ENCODE measurements at regions not wholly inside any gene's neighbourhood (a gene's known extent, or its start where the extent isn't known, plus 50 kb on each side); places are given as distances from the start of the nearest gene placed in this dataset.
"Not testable (repeated sequence)": the region's sequence is repeated elsewhere in the genome, so short reads cannot be mapped to it uniquely, and the experiment has no call there.

DNA sequence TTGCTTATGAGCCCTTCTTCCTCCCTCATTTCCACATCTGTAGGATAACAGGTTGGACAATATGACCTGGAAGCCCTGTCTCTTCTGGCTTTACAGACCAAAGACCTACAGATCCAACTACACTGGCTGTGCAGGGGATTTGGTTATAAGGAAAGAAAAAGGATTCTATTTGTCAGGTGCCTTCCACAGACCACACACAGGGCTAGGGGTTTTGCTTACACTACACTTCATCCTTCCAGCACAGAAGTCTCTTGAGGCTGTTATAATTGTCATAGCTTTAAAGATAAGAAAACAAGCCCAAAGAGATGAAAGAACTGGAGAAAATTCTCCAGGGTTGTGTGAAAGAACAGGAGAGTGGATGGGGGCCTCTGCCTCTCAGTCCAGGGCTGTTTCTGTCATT is 302.6 kb downstream of the MYCN start:
- Mint-ChIP-seq H3K36me3 (no peaks in the 10 kb centered on the region), H3K27me3 (peaks cover 0 to 6% of the 10 kb centered on the region in 2 donors), H3K4me1 (no peaks in the 10 kb centered on the region), H3K4me3 (no peak overlapping the region), H3K9me3 (no peaks in the 10 kb centered on the region), H3K27ac (no peak overlapping the region)
- no peak for DNase-seq
- ATAC-seq (replicated peaks) = no peak

DNA sequence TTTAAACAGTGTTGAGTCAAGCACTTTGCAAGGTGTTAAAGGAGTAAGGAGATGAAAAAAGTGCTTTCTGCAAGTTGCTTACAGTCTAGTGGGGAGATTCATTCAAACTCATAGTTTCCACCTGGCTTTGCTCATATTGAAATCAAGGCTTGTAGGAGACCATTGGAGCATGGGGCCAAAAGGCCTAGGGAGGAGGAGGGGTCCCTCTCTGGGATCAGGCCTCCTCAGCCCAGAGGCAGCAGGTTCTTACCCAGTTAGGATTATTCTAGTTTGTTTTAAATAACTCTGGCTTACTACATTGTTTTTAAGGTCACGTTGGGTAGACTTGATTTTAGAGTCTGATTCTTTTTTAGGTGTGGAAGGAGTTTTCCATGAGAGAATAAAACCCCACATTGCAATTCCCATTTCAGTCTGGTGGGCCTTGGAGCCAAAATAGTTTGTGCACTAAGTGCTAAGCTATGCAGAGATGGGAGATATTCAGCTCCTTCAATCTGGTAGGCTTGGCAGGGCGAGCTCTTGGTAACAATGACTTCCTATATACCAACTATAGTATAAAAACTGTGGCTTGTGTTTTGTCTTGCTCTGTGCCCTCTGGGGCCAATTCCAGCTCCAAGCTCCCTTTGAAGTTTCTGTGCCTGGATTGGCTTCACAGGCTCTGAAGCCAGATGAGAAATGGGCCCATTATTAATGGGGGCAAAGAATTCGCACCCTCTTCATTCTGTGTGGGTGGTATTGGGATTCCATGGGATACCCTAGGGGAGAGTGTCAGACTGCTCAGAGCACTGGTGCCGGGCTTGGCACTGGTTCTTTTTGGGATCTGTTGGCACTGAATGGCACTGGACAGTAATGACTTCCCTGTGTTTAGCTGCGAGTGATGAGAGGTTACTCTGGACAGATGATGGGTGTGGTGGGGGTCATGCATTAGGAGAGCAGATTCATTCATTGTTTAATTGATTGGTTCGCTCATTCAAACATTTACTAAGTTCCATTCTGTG is 301.1 kb downstream of the MYCN start:
- Mint-ChIP-seq H3K27ac (no peak overlapping the region), H3K27me3 (peaks cover 5 to 6% of the 10 kb centered on the region in 2 donors), H3K9me3 (no peaks in the 10 kb centered on the region), H3K36me3 (no peaks in the 10 kb centered on the region), H3K4me1 (no peaks in the 10 kb centered on the region), H3K4me3 (no peak overlapping the region)
- no peak for DNase-seq
- ATAC-seq (replicated peaks) = no peak

DNA sequence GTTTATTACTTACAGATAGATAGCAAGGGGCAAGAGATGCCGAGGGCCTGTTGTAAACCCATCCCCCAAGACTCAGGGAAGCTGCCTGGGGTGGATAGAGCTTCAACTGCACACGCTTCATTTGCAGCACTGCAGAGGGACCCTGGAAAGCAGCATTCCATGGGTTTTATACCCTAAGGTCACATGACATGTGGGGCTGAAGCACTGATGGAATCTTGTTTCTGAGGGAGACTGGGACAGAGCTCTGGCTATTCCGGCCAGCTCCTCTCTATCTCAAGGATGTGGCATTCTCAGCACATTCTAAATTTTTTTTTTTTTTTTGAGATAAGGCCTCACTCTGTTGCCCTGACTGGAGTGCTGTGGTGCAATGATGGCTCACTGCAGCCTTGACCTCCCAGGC is 300.1 kb downstream of the MYCN start:
- DNase-seq (no peak), ATAC-seq (replicated peaks) (no peak)
- peaks cover 6 to 7% of the 10 kb centered on the region in 2 donors for H3K27me3 Mint-ChIP-seq
- no peaks in the 10 kb centered on the region for H3K36me3 Mint-ChIP-seq
- no peaks in the 10 kb centered on the region for H3K4me1 Mint-ChIP-seq
- H3K4me3 Mint-ChIP-seq = no peak overlapping the region
- H3K27ac Mint-ChIP-seq = no peak overlapping the region
- peaks cover 0 to 2% of the 10 kb centered on the region in 2 donors for H3K9me3 Mint-ChIP-seq

DNA sequence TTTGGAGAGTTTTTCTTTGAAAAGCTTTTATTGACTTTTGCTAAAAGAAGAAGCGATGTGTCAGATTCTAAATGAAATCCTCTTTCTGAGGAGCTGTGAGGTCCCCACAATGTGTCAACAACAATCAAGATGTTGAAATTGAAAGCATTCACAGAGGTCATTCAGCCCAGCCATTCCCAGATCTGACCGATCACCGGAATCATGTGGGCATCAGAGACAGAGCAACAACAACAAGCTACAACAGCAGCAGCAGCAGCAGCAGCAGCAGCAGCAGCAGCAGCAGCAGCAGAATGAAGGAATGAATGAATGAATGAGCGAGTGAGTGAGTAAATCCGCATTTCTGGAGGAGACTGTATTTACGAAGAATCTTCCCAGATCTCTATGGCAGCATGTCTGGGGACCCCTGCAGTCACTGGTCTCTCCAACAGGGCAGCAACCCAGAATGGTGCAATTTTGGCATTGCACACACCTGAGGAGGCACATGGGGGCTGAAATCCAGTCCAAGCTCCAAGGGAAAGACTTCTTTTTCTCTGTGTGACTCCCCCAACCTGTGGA is 299.0 kb downstream of the MYCN start:
- H3K36me3 Mint-ChIP-seq = no peaks in the 10 kb centered on the region
- DNase-seq (no peak), ATAC-seq (replicated peaks) (no peak)
- H3K9me3 Mint-ChIP-seq = peaks cover 2 to 4% of the 10 kb centered on the region in 2 donors
- H3K4me1 Mint-ChIP-seq = no peaks in the 10 kb centered on the region
- no peak overlapping the region for H3K4me3 Mint-ChIP-seq
- peaks cover 9 to 11% of the 10 kb centered on the region in 2 donors for H3K27me3 Mint-ChIP-seq
- no peak overlapping the region for H3K27ac Mint-ChIP-seq

DNA sequence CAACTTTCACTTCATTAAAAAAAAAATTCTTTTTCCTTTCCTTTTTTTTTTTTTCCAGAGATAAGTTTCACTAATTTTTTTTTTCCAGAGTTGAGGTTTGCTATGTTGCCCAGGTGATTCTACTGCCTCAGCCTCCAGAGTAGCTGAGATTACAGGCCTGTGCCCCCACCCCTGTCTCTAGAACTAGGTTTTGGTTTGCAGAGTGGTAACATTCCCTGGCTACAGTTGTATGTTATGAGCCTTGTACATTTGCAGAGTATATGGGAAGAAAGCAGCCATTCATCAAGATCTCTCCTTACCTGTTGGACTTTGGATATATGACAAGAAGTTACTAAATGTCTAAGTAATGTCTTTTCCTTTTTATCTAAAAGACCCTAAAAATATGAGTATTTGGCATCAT is 298.4 kb downstream of the MYCN start:
- ATAC-seq (replicated peaks) = no peak
- Mint-ChIP-seq H3K36me3 (no peaks in the 10 kb centered on the region), H3K27ac (no peak overlapping the region), H3K4me3 (no peak overlapping the region), H3K27me3 (peaks cover 9 to 11% of the 10 kb centered on the region in 2 donors), H3K9me3 (peaks cover 2 to 4% of the 10 kb centered on the region in 2 donors), H3K4me1 (no peaks in the 10 kb centered on the region)
- no peak for DNase-seq

DNA sequence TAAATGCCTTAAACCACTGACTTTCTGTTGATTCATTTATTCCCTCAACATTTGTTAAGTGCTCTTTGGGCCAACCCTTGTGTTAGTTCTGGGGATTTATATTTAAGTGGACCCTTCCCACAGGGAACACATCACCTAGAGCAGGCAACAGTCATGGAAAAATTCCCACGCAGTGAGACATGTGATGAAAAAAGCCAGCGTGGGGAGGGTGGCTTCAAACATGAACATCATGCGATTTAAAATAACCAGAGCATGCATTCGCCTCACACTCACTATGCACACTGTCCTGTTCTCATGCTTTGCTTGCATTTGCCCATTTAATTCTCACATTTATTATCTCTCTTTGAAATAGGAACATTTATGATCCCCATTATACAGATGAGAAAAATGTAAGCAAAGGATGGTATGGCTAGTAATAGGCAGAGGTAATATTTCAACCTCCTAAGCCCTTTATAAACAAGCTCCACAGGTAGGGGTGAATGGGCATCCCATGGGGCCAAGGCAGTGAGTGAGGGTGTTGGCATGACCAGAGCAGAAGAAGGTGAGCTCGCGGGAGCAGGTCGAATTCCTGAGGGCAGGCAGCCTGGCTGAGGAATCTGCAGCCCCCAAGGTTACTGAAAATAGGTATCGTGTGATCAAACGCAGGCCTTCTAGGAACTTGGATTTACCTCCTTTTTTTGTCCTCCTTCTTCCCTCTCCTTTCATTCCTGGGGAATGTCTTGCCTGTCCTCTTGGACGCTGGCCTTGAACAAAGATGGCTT is 297.8 kb downstream of the MYCN start:
- ATAC-seq (replicated peaks) (no peak), DNase-seq (no peak)
- Mint-ChIP-seq H3K27ac (no peak overlapping the region), H3K4me1 (no peaks in the 10 kb centered on the region), H3K9me3 (peaks cover 2 to 4% of the 10 kb centered on the region in 2 donors), H3K27me3 (peaks cover 9 to 11% of the 10 kb centered on the region in 2 donors), H3K4me3 (no peak overlapping the region), H3K36me3 (no peaks in the 10 kb centered on the region)

DNA sequence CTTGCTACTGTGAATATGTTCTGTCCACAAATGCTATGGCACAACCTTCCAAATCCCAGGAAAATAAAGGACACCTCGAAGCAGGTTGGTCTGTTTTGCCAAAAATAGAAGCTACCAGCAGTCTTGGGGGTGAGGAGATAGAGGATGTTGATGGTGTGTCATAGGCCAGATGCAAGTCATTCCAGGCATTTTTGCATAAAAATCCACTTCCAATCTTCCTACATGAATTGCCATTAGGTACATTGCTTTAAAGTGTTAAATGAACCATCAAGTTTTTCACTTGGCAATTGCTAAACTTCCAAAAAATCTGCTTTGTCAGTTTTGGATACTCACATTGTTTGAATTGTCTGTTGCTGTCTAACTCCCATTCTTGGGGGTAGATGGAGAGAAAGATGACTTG is 295.4 kb downstream of the MYCN start:
- Mint-ChIP-seq H3K27me3 (peaks cover 9 to 11% of the 10 kb centered on the region in 2 donors), H3K36me3 (no peaks in the 10 kb centered on the region), H3K4me1 (no peaks in the 10 kb centered on the region), H3K4me3 (no peak overlapping the region), H3K27ac (no peak overlapping the region), H3K9me3 (peaks cover 2 to 4% of the 10 kb centered on the region in 2 donors)
- DNase-seq = no peak
- no peak for ATAC-seq (replicated peaks)

DNA sequence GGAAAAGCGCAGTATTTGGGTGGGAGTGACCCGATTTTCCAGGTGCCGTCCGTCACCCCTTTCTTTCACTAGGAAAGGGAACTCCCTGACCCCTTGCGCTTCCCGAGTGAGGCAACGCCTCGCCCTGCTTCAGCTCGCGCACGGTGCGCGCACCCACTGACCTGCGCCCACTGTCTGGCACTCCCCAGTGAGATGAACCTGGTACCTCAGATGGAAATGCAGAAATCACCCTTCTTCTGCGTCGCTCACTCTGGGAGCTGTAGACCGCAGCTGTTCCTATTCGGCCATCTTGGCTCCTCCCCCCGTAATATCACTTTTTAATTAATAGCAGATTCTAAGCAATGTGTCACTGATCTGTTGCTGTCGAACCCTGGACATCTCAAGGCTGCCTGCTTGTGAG is 294.9 kb downstream of the MYCN start:
- not testable (repeated sequence) for H3K27ac Mint-ChIP-seq; H3K36me3 Mint-ChIP-seq; H3K4me3 Mint-ChIP-seq; ATAC-seq (replicated peaks); H3K4me1 Mint-ChIP-seq; H3K9me3 Mint-ChIP-seq; DNase-seq
- peaks cover 9 to 11% of the 10 kb centered on the region in 2 donors for H3K27me3 Mint-ChIP-seq

DNA sequence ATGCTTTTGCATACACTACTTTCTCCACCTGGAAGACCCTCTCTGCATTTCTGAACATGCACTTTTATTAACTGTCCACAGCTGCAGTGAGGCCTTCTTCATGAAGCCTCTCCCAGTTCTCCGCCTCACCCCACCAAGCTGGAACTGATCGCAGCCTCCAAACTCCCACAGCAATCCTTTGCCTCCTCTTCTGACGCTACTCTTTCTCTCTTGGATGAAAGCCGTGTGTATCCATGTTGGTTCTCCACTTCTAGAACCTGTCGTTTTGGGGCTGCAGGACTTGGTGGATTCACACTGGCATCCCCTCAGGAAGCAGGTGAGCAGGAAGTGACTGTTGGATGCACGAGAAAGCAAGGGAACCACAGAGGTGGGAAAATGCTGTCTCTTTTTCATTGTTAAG is 288.6 kb downstream of the MYCN start:
- H3K4me3 Mint-ChIP-seq = no peak overlapping the region
- no peaks in the 10 kb centered on the region for H3K4me1 Mint-ChIP-seq
- no peak for DNase-seq
- no peaks in the 10 kb centered on the region for H3K36me3 Mint-ChIP-seq
- no peak overlapping the region for H3K27ac Mint-ChIP-seq
- ATAC-seq (replicated peaks) = no peak
- H3K27me3 Mint-ChIP-seq = no peaks in the 10 kb centered on the region
- no peaks in the 10 kb centered on the region for H3K9me3 Mint-ChIP-seq

DNA sequence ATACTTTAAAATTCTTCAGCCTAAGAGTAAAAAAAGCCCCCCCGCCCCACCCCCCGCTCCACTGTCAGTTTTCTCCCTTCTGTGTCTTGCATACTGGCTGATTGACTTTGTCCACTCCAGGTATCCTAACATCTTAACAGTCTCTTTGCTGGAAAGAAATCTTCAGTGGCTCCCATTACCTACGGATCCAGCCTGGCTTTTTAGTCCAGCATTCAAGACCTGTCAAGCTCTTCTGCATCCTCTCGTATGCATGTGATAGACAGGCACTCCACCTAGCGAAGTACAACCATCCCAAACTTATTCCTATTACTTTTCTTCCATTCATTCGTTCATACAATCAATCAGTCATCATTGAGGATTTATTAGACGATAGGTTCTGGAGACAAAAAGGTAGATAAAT is 288.1 kb downstream of the MYCN start:
- Mint-ChIP-seq H3K4me3 (no peak overlapping the region), H3K27me3 (no peaks in the 10 kb centered on the region), H3K36me3 (no peaks in the 10 kb centered on the region), H3K4me1 (no peaks in the 10 kb centered on the region), H3K9me3 (no peaks in the 10 kb centered on the region), H3K27ac (no peak overlapping the region)
- no peak for DNase-seq
- ATAC-seq (replicated peaks) = no peak

DNA sequence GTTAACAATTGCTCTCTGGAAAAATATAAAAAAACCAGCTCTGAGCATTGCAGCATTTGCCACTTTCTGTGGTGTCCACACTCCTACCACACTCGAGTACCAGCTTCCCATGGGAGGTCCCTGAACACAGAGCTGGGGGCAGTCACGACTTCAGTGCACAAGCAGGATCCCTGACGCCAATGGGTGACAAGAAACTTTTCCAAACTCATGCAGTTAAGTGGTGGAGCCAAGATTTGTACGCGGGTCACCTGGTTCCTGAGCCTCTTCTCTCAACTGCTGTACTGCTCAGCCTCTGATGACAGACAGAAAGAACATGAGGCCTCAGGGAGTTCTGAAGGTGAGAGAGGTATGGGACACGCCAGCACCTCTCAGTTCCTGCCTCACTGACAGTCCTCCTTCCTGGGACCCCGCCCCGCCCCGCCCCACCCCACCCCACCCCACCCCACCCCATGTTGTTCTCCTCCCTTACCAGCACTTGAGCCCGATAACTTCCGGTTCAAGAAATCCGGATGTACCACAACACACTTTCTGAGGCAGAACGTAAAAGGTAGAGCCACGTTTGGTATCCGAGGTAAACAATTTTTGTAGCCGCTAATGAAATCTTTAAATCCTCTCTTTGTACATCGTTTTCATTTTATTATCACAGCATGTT is 287.6 kb downstream of the MYCN start:
- no peaks in the 10 kb centered on the region for H3K27me3 Mint-ChIP-seq
- no peak overlapping the region for H3K4me3 Mint-ChIP-seq
- no peak overlapping the region for H3K27ac Mint-ChIP-seq
- H3K4me1 Mint-ChIP-seq = no peaks in the 10 kb centered on the region
- no peaks in the 10 kb centered on the region for H3K36me3 Mint-ChIP-seq
- ATAC-seq (replicated peaks) (no peak), DNase-seq (no peak)
- H3K9me3 Mint-ChIP-seq = no peaks in the 10 kb centered on the region

DNA sequence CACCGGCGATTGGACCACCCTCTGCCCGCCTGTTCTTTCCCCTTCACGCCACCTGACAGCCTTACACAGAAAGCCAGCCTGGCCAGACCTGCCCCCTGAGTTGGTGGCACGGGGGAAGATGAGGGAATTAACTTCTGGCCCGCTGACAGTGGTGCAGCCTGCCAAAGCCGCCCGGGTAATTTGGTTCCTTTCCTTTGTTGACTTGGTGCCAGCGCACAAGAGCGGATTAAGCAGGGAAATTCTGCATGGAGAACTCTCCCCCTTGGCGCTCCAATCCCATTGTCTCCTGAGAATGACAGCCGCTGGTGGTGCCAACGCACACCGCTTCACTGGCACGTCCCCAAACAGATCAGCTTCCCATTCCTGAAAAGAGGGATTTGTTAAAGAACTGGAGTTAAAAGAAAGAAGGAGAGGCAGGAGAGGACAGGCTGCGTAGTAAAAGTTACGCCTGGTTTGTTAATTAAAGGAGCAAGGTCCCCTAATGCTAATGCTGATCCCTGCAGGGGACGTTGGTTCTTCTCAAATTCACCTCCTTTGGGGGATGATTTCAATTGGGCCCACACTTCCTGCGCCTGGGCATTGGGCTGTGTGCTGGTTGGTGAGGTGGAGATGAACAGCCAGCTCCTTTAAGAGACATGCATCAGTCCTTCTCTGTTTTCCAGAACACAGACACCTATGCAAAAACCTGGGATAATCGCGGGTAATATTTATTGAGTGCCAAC is 286.8 kb downstream of the MYCN start:
- H3K4me1 Mint-ChIP-seq = no peaks in the 10 kb centered on the region
- ATAC-seq (replicated peaks) (no peak), DNase-seq (no peak)
- H3K9me3 Mint-ChIP-seq = peaks cover 0 to 2% of the 10 kb centered on the region in 2 donors
- H3K36me3 Mint-ChIP-seq = no peaks in the 10 kb centered on the region
- H3K27me3 Mint-ChIP-seq = no peaks in the 10 kb centered on the region
- H3K4me3 Mint-ChIP-seq = no peak overlapping the region
- H3K27ac Mint-ChIP-seq = no peak overlapping the region

DNA sequence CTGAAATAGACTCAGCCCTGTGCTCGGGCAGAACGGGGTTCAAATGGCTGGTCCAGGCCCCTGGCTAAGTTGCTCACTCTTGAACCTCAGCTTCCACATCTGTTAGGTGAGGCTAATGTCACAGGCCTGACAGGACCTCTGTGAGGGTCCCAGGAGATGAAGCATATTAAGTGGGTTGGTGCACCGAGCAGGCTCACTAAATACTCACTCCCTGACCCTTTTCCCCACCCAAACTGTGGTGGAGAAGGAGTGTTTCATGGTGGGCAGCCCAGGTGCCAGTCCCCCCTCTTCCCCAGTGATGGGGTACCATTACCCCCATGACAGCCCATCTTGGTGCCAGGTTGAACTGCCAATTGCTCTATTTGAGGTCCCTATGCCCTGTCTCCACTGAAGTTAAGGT is 286.0 kb downstream of the MYCN start:
- H3K27me3 Mint-ChIP-seq = peaks cover 0 to 7% of the 10 kb centered on the region in 2 donors
- no peaks in the 10 kb centered on the region for H3K36me3 Mint-ChIP-seq
- no peak overlapping the region for H3K4me3 Mint-ChIP-seq
- H3K27ac Mint-ChIP-seq = no peak overlapping the region
- DNase-seq (no peak), ATAC-seq (replicated peaks) (peak in 1 of 2 donors; percentile 14)
- H3K4me1 Mint-ChIP-seq = no peaks in the 10 kb centered on the region
- H3K9me3 Mint-ChIP-seq = peaks cover 4 to 6% of the 10 kb centered on the region in 2 donors

DNA sequence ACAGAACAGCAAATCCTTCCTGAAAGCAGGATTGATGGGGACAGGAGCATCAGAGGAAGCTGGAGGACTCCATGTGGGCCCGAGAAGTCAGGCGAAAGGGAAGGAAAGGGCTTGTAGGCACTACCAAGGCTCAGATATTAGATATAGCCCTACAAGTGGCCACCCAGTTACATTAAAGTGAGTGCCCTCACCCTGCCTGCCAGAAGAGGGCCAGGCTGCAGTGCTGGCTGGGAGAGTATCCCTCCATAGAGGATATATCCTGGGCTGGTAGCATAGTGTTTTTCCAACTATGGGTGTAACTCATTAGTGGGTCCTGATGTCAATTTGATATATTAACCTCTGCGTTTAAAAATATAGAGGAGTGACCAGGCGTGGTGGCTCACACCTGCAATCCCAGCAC is 285.2 kb downstream of the MYCN start:
- Mint-ChIP-seq H3K4me1 (no peaks in the 10 kb centered on the region), H3K4me3 (no peak overlapping the region), H3K36me3 (no peaks in the 10 kb centered on the region), H3K27me3 (peaks cover 0 to 8% of the 10 kb centered on the region in 2 donors), H3K27ac (no peak overlapping the region), H3K9me3 (peaks cover 4 to 7% of the 10 kb centered on the region in 2 donors)
- ATAC-seq (replicated peaks) (no peak), DNase-seq (no peak)
